ENCODE measurements at regions not wholly inside any gene's neighbourhood (a gene's known extent, or its start where the extent isn't known, plus 50 kb on each side); places are given as distances from the start of the nearest gene placed in this dataset.

DNA sequence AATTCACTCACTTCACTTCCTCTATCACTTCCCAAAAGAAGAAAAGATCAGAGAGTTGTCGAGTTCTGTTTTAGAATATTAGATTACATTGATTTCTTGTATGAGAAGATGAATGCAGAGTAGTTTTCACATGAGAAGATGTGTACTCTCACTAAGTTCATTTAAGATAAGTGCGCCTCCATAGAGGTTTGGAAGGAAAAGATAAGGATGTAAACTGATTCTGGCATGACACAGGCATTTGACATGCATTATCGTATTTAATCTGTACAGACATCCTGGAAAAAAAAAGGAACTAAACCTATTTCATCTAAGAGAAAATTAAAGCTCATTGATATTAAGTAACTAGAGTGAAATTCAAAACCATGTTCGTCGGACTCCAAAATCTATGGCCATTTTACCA lies 152.2 kb upstream of the CRIM1 start:
- TF ChIP-seq, protein P1, sequence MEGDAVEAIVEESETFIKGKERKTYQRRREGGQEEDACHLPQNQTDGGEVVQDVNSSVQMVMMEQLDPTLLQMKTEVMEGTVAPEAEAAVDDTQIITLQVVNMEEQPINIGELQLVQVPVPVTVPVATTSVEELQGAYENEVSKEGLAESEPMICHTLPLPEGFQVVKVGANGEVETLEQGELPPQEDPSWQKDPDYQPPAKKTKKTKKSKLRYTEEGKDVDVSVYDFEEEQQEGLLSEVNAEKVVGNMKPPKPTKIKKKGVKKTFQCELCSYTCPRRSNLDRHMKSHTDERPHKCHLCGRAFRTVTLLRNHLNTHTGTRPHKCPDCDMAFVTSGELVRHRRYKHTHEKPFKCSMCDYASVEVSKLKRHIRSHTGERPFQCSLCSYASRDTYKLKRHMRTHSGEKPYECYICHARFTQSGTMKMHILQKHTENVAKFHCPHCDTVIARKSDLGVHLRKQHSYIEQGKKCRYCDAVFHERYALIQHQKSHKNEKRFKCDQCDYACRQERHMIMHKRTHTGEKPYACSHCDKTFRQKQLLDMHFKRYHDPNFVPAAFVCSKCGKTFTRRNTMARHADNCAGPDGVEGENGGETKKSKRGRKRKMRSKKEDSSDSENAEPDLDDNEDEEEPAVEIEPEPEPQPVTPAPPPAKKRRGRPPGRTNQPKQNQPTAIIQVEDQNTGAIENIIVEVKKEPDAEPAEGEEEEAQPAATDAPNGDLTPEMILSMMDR (IDR thresholded peaks at IDR 0.05): no peak
- no peak for TF ChIP-seq POLR2A (IDR thresholded peaks at IDR 0.05)
